RWPE2 (cell line): ENCODE measurements at regions not wholly inside any gene's neighbourhood (a gene's known extent, or its start where the extent isn't known, plus 50 kb on each side); places are given as distances from the start of the nearest gene placed in this dataset.
"Not testable (repeated sequence)": the region's sequence is repeated elsewhere in the genome, so short reads cannot be mapped to it uniquely, and the experiment has no call there.

Experiments used
- ATAC-seq: fragments of 200-7000 bp; cut with Tn5 transposase; 3 replicates; pipeline ENCODE4 v1.9.1; 2021; ENCODE audit warnings: low read depth
- DNase-seq: peaks from one replicate; pipeline ENCODE4 v3.0.0-alpha.2; 2020; ENCODE audit warnings: low spot score
- H3K27ac ChIP-seq: fragments of 450-650 bp; 2 replicates; pipeline ENCODE4 v1.5.1; 2017; ENCODE audit warnings: mild to moderate bottlenecking; ENCODE audit not compliant: poor library complexity, severe bottlenecking
- H3K27me3 ChIP-seq: fragments of 250-450 bp; sonication (Bioruptor Pico); 2 replicates; pipeline ENCODE4 v1.5.1; 2021; ENCODE audit warnings: mild to moderate bottlenecking, moderate library complexity; ENCODE audit not compliant: insufficient read depth, poor library complexity, severe bottlenecking
- H3K36me3 ChIP-seq: fragments of 250-450 bp; sonication (Bioruptor Pico); 2 replicates; pipeline ENCODE4 v1.5.1; 2020; ENCODE audit warnings: low read depth, mild to moderate bottlenecking, moderate library complexity
- H3K4me1 ChIP-seq: fragments of 250-450 bp; sonication (Bioruptor Pico); 2 replicates; pipeline ENCODE4 v1.5.1; 2021; ENCODE audit warnings: mild to moderate bottlenecking, moderate library complexity; ENCODE audit not compliant: insufficient read depth, poor library complexity, severe bottlenecking
- H3K4me3 ChIP-seq: fragments of 250-450 bp; sonication (Bioruptor Pico); 2 replicates; pipeline ENCODE4 v1.5.1; 2021; ENCODE audit warnings: mild to moderate bottlenecking, moderate library complexity; ENCODE audit not compliant: severe bottlenecking
- H3K9me3 ChIP-seq: fragments of 250-450 bp; sonication (Bioruptor Pico); 2 replicates; pipeline ENCODE4 v1.5.1; 2021; ENCODE audit warnings: mild to moderate bottlenecking, moderate library complexity; ENCODE audit not compliant: severe bottlenecking
- TF ChIP-seq, protein P1 (sequence below): fragments of 450-650 bp; IDR thresholded peaks from one replicate; pipeline ENCODE4 v1.5.1; 2017; ENCODE audit warnings: mild to moderate bottlenecking, moderate library complexity; ENCODE audit not compliant: poor library complexity, severe bottlenecking

DNA sequence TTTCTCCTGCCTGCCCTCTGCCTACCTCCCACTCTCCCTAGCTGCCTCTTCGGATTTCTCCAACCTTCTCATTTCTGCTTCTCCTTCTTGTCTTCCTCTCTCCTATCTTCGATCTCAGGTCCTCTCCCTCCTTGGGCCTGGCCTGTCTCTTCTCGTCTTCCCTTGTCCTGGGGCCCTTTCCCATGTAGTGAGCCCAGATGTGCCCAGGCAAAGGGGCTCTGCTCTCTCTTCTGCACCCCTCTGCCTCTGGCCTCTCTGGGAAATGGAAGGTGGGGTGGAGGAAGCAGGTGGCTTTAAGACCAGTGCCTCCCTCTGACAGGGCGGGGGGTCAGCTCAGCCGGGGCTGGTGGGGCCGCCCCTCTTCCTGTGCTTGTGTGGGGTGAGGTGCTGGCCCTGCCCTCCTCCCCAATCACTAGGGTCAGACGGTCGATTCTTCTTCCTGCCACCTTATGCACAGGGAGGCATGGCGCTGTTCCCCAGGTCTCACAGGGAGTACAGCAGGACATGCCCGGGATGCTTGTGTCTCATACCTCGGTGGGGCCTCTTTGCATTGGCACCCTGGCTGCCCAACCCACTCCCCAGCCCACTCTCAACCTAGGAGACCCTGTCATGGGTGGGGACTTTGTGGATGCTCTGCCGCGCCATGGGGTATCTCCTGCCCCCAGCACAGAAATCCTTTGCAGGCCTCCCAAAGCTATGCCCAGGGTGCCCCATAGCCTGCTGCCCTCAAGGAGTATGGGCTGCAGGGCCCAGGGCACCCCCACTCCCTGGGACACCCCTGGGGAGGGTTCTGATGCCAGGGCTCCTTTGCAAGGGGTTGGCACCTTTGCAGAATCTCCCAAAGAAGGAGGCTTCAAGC is 213.8 kb upstream of the HAAO start:
- Histone ChIP-seq H3K9me3 (no peaks in the 10 kb centered on the region), H3K36me3 (no peaks in the 10 kb centered on the region), H3K27ac (no peak overlapping the region), H3K27me3 (no peaks in the 10 kb centered on the region), H3K4me3 (no peak overlapping the region), H3K4me1 (peaks cover 10% of the 10 kb centered on the region)
- TF ChIP-seq, protein P1, sequence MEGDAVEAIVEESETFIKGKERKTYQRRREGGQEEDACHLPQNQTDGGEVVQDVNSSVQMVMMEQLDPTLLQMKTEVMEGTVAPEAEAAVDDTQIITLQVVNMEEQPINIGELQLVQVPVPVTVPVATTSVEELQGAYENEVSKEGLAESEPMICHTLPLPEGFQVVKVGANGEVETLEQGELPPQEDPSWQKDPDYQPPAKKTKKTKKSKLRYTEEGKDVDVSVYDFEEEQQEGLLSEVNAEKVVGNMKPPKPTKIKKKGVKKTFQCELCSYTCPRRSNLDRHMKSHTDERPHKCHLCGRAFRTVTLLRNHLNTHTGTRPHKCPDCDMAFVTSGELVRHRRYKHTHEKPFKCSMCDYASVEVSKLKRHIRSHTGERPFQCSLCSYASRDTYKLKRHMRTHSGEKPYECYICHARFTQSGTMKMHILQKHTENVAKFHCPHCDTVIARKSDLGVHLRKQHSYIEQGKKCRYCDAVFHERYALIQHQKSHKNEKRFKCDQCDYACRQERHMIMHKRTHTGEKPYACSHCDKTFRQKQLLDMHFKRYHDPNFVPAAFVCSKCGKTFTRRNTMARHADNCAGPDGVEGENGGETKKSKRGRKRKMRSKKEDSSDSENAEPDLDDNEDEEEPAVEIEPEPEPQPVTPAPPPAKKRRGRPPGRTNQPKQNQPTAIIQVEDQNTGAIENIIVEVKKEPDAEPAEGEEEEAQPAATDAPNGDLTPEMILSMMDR, result no peak
- DNase-seq (peak; percentile 34), ATAC-seq (no peak)

- no peaks in the 10 kb centered on the region for H3K36me3 ChIP-seq
- TF ChIP-seq, protein P1, result no peak
- H3K4me3 ChIP-seq, result no peak overlapping the region
- no peak overlapping the region for H3K27ac ChIP-seq
- H3K27me3 ChIP-seq, result no peaks in the 10 kb centered on the region
- peaks cover 3% of the 10 kb centered on the region for H3K4me1 ChIP-seq
- H3K9me3 ChIP-seq, result no peaks in the 10 kb centered on the region
- DNase-seq (peak; percentile 15), ATAC-seq (no peak)
Measured at GRCh38 chr2:43005245-43005974, 213.0 kb upstream of the HAAO start.

- no peaks in the 10 kb centered on the region for H3K36me3 ChIP-seq
- no peak overlapping the region for H3K4me3 ChIP-seq
- H3K4me1 ChIP-seq, result no peaks in the 10 kb centered on the region
- ATAC-seq, result no peak
- DNase-seq, result peak; percentile 12
- H3K27ac ChIP-seq, result no peak overlapping the region
- no peaks in the 10 kb centered on the region for H3K27me3 ChIP-seq
- H3K9me3 ChIP-seq, result no peaks in the 10 kb centered on the region
- TF ChIP-seq, protein P1, result no peak
Measured at GRCh38 chr2:43004879-43005244, 212.5 kb upstream of the HAAO start.

DNA sequence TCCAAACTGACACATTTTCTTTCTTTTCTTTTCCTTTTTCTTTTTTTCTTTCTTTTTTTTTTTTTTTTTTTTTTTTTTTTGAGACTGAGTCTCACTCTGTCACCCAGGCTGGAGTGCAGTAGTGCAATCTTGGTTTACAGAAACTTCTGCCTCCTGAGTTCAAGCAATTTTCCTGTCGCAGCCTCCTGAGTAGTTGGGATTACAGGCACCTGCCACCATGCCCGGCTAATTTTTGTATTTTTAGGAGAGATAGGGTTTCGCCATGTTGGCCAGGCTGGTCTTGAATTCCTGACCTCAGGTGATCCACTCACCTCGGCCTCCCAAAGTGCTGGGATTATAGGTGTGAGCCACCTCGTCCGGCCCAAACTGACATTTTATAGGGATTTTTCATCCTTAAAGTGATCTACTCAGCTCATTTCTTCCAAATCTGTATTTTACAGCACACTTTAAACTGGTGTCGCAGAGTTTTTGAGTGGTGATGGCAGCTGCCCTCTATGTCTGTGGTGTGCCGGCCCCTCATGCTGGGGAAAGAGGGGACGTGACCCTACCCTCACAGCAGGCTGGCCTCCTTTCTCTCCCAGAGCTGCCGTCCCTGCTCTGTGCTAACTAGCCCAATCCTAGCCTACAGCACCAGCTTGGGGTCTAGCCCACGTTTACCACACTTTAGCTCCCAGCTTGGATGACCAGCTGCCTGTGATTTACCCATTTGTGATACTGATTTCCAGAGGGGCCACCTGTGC is 211.9 kb upstream of the HAAO start:
- not testable (repeated sequence) for ATAC-seq
- DNase-seq, result peak; percentile 21

DNA sequence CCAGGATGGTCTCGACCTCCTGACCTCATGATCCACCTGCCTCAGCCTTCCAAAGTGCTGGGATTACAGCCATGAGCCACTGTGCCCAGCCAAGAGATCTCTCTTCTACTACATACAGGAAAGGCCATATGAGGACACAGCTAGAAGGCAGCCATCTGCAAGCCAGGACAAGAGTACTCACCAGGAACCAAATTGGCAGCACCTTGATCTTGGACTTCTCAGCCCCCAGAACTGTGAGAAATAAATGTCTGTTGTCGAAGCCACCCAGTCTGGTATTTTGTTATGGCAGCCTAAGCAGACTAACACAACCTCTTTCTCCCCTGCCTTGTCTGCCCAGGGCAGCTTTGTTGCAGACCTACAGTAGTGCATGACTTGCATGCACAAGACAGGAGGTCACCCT is 211.3 kb upstream of the HAAO start:
- TF ChIP-seq, protein P1, result no peak
- no peaks in the 10 kb centered on the region for H3K36me3 ChIP-seq
- no peak overlapping the region for H3K4me3 ChIP-seq
- H3K4me1 ChIP-seq, result no peaks in the 10 kb centered on the region
- no peaks in the 10 kb centered on the region for H3K27me3 ChIP-seq
- no peaks in the 10 kb centered on the region for H3K9me3 ChIP-seq
- H3K27ac ChIP-seq, result no peak overlapping the region
- ATAC-seq (no peak), DNase-seq (peak; percentile 22)

More for the DNA sequence above, 211.9 kb upstream of the HAAO start:
- not testable (repeated sequence) for H3K27me3 ChIP-seq, H3K9me3 ChIP-seq, H3K4me1 ChIP-seq, H3K27ac ChIP-seq, H3K4me3 ChIP-seq, H3K36me3 ChIP-seq
